Fibroblast of lung (primary cell): ENCODE measurements at regions not wholly inside any gene's neighbourhood (a gene's known extent, or its start where the extent isn't known, plus 50 kb on each side); places are given as distances from the start of the nearest gene placed in this dataset.

ENCODE experiments used
- EZH2 ChIP-seq: IDR thresholded peaks from 2 replicates; pipeline ENCODE4 v1.5.1; 2012; ENCODE audit warnings: low read length, control low read depth, mild to moderate bottlenecking; ENCODE audit errors: missing control alignments
- TF ChIP-seq, protein P1 (sequence below), 2 donors: IDR thresholded peaks in 1 of 2; conservative IDR thresholded peaks in 1 of 2; 1 replicate in 1 of 2; 2 replicates in 1 of 2; pipeline ENCODE4 v1.5.1; 2011 to 2012; ENCODE audit warnings: low read length in 2 of 2, control low read depth in 1 of 2, inconsistent platforms in 1 of 2, low read depth in 1 of 2, mild to moderate bottlenecking in 1 of 2

DNA sequence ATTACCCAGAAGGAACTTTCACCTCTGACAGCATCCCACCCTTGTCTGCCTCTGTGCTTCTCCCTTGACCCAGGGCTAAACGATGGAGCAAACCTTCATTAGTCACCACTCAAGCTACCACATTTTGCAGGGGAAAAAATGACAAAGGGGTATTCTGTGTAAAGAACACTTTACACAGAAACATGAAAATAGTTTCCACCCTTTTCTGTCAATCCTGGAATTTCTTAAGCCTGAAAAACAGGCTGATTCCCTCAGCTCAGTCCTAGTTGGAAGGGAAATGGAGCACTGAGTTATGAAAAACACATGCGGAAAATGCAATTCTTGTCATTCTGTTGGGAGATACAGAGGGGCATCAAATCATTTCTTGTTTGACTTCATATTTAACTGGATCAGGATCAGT, 175.0 kb upstream of the HNRNPA3 start:
- TF ChIP-seq, protein P1, sequence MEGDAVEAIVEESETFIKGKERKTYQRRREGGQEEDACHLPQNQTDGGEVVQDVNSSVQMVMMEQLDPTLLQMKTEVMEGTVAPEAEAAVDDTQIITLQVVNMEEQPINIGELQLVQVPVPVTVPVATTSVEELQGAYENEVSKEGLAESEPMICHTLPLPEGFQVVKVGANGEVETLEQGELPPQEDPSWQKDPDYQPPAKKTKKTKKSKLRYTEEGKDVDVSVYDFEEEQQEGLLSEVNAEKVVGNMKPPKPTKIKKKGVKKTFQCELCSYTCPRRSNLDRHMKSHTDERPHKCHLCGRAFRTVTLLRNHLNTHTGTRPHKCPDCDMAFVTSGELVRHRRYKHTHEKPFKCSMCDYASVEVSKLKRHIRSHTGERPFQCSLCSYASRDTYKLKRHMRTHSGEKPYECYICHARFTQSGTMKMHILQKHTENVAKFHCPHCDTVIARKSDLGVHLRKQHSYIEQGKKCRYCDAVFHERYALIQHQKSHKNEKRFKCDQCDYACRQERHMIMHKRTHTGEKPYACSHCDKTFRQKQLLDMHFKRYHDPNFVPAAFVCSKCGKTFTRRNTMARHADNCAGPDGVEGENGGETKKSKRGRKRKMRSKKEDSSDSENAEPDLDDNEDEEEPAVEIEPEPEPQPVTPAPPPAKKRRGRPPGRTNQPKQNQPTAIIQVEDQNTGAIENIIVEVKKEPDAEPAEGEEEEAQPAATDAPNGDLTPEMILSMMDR (conservative IDR thresholded peaks at IDR 0.05 in 1 of 2, IDR thresholded peaks at IDR 0.05 in 1 of 2; ENCODE audit: low read depth in 1 of 2, low read length in 2 of 2): no peak
- no peak for TF ChIP-seq EZH2
